Peyer's patch (tissue), 4 donors: ENCODE measurements at regions not wholly inside any gene's neighbourhood (a gene's known extent, or its start where the extent isn't known, plus 50 kb on each side); places are given as distances from the start of the nearest gene placed in this dataset.

Experiments used
- DNase-seq, 3 donors: peaks; one replicate each; pipeline ENCODE4 v3.0.0-alpha.2; 2017 to 2019
- H3K27ac ChIP-seq, 4 donors: fragments of 200-600 bp; sonication (generic); one replicate each; pipeline ENCODE4 v1.5.1; 2016 to 2019
- H3K27me3 ChIP-seq, 2 donors: fragments of 200-600 bp; sonication (generic); one replicate each; pipeline ENCODE4 v1.5.1; 2019
- H3K36me3 ChIP-seq, 3 donors: fragments of 200-600 bp; sonication (generic); one replicate each; pipeline ENCODE4 v1.5.1; 2016 to 2019
- H3K4me1 ChIP-seq, 4 donors: fragments of 200-600 bp; sonication (generic); one replicate each; pipeline ENCODE4 v1.5.1; 2016 to 2019
- H3K4me3 ChIP-seq, 4 donors: fragments of 200-600 bp; sonication (generic); 1 replicate in 3 of 4; 2 replicates in 1 of 4; pipeline ENCODE4 v1.5.1; 2016 to 2019; ENCODE audit warnings: mild to moderate bottlenecking in 1 of 4
- H3K9me3 ChIP-seq, 4 donors: fragments of 200-600 bp; sonication (generic); one replicate each; pipeline ENCODE4 v1.5.1; 2016 to 2019; ENCODE audit warnings: mild to moderate bottlenecking in 1 of 4
- POLR2A ChIP-seq, 2 donors: fragments of 450-650 bp; IDR thresholded peaks; one replicate each; pipeline ENCODE4 v1.5.1; 2017; ENCODE audit warnings: antibody characterized with exemption in 2 of 2, mild to moderate bottlenecking in 2 of 2, moderate library complexity in 2 of 2
- TF ChIP-seq, protein P1 (sequence below), 6 experiments: fragments of 450-650 bp in 4 of 6; fragments of 200-600 bp in 2 of 6; sonication (generic) in 1 of 6; IDR thresholded peaks; one replicate each; pipeline ENCODE4 v1.5.1; 2017 to 2019; ENCODE audit warnings: antibody characterized with exemption in 6 of 6, mild to moderate bottlenecking in 3 of 6, moderate library complexity in 1 of 6

GRCh38 chr12:132426349-132427173, 63.4 kb upstream of the FBRSL1 start:
- Histone ChIP-seq H3K9me3 (peaks cover 0 to 3% (median 0%) of the 10 kb centered on the region in 4 donors), H3K4me3 (no peak overlapping the region), H3K27ac (no peak overlapping the region), H3K27me3 (no peaks in the 10 kb centered on the region), H3K4me1 (peaks cover 0 to 16% (median 14%) of the 10 kb centered on the region in 4 donors), H3K36me3 (no peaks in the 10 kb centered on the region)
- DNase-seq: no peak
- TF ChIP-seq POLR2A (IDR thresholded peaks at IDR 0.05): no peak
- TF ChIP-seq, protein P1, sequence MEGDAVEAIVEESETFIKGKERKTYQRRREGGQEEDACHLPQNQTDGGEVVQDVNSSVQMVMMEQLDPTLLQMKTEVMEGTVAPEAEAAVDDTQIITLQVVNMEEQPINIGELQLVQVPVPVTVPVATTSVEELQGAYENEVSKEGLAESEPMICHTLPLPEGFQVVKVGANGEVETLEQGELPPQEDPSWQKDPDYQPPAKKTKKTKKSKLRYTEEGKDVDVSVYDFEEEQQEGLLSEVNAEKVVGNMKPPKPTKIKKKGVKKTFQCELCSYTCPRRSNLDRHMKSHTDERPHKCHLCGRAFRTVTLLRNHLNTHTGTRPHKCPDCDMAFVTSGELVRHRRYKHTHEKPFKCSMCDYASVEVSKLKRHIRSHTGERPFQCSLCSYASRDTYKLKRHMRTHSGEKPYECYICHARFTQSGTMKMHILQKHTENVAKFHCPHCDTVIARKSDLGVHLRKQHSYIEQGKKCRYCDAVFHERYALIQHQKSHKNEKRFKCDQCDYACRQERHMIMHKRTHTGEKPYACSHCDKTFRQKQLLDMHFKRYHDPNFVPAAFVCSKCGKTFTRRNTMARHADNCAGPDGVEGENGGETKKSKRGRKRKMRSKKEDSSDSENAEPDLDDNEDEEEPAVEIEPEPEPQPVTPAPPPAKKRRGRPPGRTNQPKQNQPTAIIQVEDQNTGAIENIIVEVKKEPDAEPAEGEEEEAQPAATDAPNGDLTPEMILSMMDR (IDR thresholded peaks at IDR 0.05): no peak

GRCh38 chr12:132424811-132425210, 65.1 kb upstream of the FBRSL1 start:
- H3K4me3 ChIP-seq: no peak overlapping the region
- no peak for TF ChIP-seq POLR2A (IDR thresholded peaks at IDR 0.05)
- TF ChIP-seq, protein P1 (IDR thresholded peaks at IDR 0.05): no peak
- H3K27me3 ChIP-seq: no peaks in the 10 kb centered on the region
- H3K27ac ChIP-seq: no peak overlapping the region
- no peak for DNase-seq
- no peaks in the 10 kb centered on the region for H3K36me3 ChIP-seq
- peaks cover 0 to 11% (median 9%) of the 10 kb centered on the region in 4 donors for H3K4me1 ChIP-seq
- H3K9me3 ChIP-seq: peaks cover 0 to 3% (median 0%) of the 10 kb centered on the region in 4 donors

DNA sequence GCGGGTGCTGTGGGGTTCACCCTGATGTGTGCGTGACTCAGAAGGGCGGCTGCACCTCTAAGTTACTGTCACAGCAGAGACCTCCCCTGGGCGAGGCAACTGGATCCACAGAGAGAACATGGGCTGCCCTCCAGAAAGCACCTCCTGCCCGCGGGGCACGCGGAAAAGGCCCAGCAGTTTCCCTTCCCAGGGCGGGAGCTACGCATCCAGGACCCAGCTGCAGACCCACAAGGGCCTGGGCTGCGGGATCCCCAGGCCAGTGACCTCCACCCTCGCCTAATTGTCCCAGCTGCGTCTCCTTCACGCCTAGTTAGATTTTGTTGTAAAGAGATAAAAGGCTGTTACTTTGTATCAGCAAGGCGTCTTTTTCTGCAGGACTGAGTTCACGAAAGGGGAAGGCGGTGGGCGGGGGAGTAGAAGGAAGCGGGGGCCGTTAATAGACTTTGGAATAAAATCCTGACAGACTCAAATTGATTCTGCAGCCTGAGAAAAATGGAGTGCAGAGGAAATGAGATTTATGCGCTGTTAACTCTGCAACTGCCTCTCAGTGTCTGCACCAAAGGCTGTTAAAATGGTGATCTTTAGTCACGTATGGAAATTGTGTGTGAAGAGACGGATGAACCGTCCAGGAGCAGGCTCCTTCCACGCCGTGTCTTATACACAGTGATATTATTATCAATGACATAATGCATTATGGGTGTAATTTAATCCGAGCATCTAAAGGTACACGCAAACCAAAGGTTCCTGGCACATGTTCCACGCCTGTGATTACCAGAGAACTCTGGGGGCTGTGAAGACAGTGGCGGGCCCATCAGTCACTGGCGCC, 65.9 kb upstream of the FBRSL1 start:
- H3K27me3 ChIP-seq: no peaks in the 10 kb centered on the region
- H3K4me3 ChIP-seq: no peak overlapping the region
- no peak for DNase-seq
- peaks cover 0 to 3% (median 0%) of the 10 kb centered on the region in 4 donors for H3K9me3 ChIP-seq
- no peaks in the 10 kb centered on the region for H3K36me3 ChIP-seq
- H3K4me1 ChIP-seq: peaks cover 0 to 3% (median 1%) of the 10 kb centered on the region in 4 donors
- TF ChIP-seq POLR2A (IDR thresholded peaks at IDR 0.05): no peak
- TF ChIP-seq, protein P1 (IDR thresholded peaks at IDR 0.05): no peak
- H3K27ac ChIP-seq: no peak overlapping the region

GRCh38 chr12:132423251-132423819, 66.6 kb upstream of the FBRSL1 start:
- no peaks in the 10 kb centered on the region for H3K4me1 ChIP-seq
- no peak for DNase-seq
- H3K9me3 ChIP-seq: peaks cover 0 to 3% (median 0%) of the 10 kb centered on the region in 4 donors
- TF ChIP-seq, protein P1 (IDR thresholded peaks at IDR 0.05): no peak
- no peak for TF ChIP-seq POLR2A (IDR thresholded peaks at IDR 0.05)
- H3K36me3 ChIP-seq: no peaks in the 10 kb centered on the region
- H3K4me3 ChIP-seq: no peak overlapping the region
- H3K27ac ChIP-seq: no peak overlapping the region
- no peaks in the 10 kb centered on the region for H3K27me3 ChIP-seq

- Histone ChIP-seq H3K27me3 (no peaks in the 10 kb centered on the region), H3K36me3 (no peaks in the 10 kb centered on the region), H3K9me3 (peaks cover 0 to 3% (median 0%) of the 10 kb centered on the region in 4 donors), H3K4me3 (no peak overlapping the region), H3K27ac (no peak overlapping the region), H3K4me1 (no peaks in the 10 kb centered on the region)
- TF ChIP-seq, protein P1 (IDR thresholded peaks at IDR 0.05): no peak
- no peak for TF ChIP-seq POLR2A (IDR thresholded peaks at IDR 0.05)
- no peak for DNase-seq
Observed at GRCh38 chr12:132422381-132423043, 67.4 kb upstream of the FBRSL1 start.
